GM18870 (cell line): ENCODE measurements at regions not wholly inside any gene's neighbourhood (a gene's known extent, or its start where the extent isn't known, plus 50 kb on each side); places are given as distances from the start of the nearest gene placed in this dataset.
A peak's percentile ranks its signal among the peaks of the same experiment; 100 is the strongest.
"Not testable (repeated sequence)": the region's sequence is repeated elsewhere in the genome, so short reads cannot be mapped to it uniquely, and the experiment has no call there.

Source experiments
- ATAC-seq: cut with Tn5 transposase; IDR thresholded peaks from one replicate; pipeline ENCODE4 v1.9.1; 2021; ENCODE audit warnings: moderate library complexity; ENCODE audit not compliant: unreplicated experiment

DNA sequence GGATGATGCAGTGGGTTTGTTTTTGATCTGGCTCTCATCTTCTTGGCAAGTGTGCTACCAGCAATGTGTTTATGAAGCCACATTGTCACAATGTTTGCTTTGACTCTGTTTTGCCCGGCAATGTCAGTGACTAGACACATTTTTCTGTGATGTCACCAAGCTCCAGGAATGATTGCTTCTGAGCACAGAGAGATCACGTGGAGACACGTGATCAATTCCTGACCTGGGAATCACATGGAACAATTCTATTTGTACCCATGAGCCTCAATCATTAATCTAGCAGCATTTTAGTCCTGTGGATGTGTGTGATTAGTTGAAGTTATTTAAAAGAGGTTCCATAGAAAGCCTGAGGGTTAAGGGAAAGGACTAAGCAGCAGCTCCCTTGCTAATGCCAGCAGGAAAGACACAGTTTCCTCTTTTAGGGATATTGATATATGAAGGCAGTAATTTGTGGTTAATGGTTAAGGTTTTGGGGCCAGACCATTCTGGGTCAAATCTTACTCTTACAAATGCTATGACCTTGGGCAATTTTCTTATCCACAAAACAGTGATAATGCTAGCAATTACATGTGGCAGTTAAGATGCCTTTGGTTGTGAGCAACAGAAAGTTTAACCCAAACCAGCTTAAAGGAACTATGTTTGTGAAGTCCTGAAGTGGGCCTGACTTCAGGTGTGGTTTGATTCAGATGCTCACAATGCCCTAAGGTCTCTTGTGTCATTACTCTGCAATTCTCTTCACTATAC, 59.0 kb downstream of the FASLG start:
- ATAC-seq, result no peak

DNA sequence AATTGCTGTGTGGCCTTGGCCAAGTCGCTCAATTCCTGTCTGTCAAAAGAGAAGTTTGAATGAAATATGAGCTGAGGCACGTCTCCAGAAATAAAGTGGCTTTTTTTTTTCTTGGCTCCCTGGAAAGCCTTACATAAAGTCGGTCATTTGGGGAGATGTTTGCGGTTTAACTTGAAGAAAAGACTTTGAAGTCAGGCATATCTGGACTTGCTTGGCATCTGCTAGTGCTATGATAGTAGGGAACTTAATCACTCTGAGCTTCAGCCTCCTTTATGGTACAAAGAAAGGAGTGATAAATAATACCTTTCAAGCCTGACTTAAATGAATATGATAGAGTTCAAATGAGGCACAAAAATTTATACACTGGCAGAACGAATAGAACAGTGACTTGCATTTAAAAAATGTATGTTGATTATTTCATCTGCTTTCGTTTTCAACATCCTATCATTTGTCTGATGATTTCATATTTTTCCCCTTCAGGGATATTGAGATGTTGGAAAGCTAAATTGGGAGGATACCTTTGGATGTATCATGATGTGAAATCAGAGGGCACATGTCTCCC, 60.2 kb downstream of the FASLG start:
- no peak for ATAC-seq

DNA sequence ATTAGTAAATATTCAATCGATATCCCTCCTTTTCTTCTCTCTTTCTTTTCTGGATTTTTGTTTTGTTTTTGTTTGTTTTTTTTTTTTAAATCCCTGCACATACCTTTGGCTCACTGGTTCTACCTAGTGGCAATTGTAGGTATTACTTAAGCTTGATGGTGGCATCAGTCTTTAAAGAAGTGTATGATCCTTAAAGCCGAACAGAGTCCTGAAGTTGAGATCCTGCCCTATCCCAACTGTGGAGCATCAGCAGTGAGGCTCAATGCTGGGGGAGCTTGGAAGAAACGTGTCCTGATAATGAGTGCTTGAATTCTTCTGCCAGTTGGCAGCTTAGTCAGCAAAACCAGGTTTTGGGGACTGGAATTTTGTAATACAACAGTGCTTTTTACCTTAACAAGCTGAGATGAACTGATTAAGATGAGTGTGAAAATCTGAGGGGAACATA, 60.8 kb downstream of the FASLG start:
- no peak for ATAC-seq

DNA sequence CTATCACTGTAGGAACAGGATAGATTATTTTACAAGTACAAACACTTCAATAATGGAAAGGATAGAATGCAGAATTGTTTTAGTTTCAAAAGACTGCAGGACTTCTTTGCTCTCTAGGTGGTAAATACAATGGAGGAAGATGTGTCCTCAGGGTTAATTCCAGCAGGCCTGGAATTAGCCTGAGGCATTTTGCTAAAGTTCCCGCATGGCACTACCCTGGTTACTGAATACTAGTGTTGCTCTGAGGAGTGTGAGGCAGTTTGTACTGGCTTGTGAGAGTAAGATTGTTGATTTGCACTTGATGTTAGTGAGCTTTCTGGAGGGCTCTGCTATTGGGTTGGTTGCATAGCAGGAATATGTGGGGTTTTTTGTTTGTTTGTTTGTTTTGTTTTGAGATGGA, 61.4 kb downstream of the FASLG start:
- no peak for ATAC-seq

DNA sequence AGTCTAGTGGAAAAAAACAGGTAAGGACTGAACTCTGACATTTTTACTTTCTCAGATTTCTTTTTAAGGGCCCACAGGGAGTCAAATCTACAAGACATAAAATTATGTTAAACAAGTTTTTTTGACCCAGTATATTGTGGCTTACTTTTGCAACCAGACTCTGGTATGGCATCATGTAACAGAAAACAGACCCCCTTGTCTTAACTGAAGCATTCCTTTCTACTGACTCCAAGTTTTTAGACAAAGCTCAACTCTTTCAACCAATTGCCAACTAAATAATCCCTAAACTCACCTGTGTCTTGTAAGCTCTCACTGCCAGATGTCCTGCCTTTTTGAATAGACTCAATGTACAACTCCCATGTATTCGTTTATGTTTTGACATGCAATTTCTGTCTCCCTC, 64.3 kb downstream of the FASLG start:
- no peak for ATAC-seq

DNA sequence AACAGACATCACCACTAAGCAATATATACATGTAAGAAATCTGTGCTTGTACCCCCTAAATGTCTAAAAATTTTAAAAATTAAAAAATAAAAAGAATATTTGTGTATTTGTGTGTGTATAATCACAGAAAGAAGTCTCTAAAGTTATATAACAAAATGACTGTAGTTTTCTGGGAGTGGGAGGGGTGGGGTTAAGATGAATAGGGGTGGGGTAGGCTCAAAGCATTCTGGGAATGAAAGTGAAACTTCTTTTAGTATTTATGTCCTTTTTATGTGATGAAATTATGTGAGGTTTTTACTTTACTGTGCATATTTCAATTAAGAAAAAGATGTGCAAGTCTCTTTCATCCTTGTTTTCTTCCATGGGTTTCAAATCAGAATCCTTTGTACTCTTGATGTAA, 65.3 kb downstream of the FASLG start:
- ATAC-seq, result no peak

DNA sequence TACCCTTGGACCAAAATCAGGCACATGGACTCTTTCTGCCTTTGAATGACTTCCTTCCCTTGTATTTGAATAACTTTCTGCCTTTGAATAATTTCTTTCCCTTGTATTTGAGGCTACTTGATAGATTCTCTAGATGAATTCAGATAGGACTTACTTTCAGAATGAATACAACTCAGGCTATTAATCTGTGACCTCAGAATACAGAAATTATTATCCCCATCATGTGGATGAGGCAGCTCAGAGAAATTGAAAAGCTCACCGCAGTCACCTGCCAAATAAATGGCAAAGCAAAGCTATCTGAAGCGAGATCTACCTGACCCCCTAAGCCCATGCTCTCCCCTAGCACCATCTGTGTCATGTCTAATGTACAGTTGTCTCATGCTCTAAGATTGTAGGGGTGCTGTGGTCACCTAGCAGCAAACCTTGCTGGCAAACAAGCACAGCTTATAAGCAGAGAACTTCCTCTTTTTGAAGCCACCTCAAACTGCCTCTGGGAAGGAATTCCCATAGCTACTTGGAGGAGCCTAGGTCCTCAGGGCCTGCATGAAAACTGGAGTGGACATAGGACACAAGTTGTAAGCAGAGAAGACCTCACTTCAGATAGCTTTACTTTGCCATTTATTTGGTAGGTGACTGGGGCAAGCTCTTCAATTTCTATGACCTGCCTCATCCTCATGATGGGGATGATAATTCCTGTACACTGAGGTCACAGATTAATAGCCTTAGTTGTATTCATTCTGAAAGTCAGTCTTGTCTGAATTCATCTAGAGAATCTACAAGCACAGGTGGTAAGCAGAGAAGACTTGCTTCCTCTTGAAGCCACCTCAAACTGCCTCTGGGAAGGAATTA, 66.1 kb downstream of the FASLG start:
- ATAC-seq, result peak; percentile 85

DNA sequence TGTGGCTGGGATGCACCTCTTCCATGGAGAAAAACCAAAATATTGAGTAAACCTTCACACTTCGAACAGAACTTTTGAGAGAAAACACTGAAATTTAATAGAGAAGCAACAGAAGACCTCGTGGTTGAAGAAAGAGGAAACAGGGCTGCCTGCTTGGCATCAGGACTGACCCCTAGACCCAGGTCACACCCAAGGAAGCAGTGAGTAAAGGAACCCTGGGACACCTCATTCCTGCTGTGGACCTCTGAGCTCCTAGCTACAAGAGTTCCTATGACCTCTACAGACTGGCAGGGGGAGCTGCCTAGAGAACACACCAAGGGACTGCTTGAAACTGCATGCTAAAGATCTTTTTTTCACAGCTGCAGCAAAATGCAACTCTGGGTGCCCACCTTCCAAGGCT, 67.8 kb downstream of the FASLG start:
- ATAC-seq, result no peak

DNA sequence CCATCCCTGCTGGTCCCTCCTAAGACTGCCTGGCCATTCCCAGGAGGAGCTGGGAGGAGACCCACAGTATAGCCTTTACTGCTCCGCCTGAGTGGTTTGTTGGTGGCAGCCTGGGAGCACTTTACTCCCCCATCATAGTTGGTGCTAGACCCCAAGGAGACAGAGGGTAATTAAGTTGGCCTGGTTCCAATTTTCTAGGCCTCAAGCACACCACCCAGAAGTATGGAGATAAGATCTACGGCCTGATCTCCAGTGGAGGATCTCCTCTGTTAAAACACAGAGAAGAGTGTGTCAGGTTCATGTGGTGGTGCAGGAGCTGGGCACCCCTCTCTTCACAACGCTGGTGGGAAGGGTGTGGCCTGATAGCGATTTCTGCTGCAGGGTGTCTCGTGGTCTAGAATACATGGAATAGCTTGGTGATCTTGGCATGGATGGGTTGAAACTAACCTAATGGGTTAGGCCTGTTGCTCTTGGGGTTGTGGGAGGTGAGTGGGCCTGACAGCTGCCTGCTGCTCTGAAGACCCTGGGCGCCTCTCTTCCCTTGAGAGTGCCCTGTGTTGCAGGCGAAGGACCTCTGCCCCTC, 68.5 kb downstream of the FASLG start:
- ATAC-seq, result no peak

DNA sequence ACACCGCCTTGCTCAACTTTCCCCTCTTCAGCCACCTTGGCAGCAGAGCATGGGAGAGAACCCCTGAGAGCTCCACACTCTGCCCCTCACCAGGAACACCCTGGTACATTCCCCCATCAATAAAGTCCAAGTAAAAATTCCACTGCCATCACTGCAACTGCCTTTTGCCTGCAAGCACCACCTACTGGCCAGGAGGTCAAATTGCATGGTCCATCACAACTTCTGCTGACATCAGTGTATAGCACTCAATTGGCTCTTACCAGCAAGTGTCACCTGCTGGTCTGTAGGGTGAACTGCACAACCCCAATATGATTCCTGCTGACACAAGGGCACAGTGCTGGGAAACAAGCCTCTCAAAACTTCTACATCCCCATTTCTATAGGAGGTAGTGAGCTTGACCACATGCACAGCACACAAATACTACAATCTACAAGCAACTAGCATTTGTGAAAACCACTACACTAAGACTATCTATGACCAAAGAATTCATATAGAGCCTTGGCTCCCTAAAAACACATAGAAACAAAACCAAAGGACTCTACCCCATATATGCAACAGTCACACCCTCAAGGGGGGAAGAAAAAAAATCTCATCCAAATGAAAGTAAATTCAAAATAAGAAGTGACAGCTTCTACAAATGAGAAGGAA, 69.2 kb downstream of the FASLG start:
- no peak for ATAC-seq

DNA sequence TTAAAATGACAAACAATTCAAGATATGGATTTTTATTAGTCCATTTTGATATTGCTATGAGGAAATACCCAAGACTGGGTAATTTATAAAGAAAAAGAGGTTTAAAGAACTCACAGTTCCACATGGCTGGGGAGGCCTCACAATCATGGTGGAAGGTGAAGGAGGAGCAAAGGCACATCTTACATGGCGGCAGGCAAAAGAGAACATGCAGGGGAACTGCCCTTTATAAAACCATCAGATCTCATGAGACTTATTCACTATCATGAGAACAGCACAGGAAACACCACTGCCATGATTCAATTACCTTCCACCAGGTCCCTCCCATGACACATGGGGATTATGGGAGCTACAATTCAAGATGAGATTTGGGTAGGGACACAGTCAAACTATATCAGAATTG, 69.8 kb downstream of the FASLG start:
- not testable (repeated sequence) for ATAC-seq

DNA sequence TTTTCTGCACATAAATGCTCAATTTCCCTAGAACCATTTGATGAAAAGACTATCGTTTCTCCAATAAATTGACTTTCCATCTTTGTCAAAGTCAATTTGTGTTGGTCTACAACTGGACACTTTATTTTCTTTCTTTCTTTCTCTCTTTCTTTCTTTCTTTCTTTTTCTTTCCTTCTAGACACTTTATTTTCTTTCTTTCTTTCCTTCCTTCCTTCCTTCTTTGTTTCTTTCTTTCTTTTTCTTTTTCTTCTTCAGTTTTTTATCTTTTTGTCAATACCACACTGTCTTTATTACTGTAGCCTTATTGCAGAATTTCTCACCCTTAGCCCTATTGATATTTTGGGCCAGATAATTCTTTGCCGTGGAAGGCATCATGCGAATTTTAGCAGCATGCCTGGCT, 73.5 kb downstream of the FASLG start:
- ATAC-seq, result no peak

DNA sequence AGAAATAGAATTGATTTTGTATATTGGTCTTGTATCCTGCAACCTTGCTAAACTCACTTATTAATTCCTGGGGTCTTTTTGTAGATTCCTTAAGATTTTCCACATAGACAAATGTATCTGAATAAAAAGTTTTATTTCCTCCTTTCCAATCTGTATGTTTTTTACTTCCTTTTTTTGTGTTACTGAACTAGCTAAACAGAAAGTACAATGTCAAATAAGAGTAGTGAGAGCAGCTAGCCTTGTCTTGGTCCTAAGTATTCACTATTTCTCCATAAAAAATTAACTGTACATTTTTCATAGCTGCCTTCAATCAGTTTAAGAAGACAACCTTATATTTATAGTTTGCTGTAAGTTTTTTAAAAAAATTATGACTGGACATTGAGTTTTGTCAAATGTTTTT, 74.9 kb downstream of the FASLG start:
- ATAC-seq, result no peak

DNA sequence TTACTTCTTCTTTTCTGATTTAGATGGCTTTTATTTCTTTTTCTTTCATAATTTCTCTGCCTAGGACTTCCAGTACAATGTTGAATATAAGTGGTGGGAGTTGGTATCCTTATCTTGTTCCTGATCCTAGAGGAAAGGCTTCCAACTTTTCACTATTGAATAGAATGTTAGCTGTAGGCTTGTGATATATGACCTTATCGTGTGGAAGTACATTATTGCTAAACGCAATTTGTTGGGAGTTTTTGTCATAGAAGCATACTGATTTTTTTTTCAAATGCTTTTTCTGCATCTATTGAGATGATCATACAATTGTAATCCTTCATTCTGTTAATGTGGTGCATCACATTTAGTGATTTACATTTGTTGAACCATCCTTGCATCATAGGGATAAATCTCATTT, 79.5 kb downstream of the FASLG start:
- no peak for ATAC-seq

DNA sequence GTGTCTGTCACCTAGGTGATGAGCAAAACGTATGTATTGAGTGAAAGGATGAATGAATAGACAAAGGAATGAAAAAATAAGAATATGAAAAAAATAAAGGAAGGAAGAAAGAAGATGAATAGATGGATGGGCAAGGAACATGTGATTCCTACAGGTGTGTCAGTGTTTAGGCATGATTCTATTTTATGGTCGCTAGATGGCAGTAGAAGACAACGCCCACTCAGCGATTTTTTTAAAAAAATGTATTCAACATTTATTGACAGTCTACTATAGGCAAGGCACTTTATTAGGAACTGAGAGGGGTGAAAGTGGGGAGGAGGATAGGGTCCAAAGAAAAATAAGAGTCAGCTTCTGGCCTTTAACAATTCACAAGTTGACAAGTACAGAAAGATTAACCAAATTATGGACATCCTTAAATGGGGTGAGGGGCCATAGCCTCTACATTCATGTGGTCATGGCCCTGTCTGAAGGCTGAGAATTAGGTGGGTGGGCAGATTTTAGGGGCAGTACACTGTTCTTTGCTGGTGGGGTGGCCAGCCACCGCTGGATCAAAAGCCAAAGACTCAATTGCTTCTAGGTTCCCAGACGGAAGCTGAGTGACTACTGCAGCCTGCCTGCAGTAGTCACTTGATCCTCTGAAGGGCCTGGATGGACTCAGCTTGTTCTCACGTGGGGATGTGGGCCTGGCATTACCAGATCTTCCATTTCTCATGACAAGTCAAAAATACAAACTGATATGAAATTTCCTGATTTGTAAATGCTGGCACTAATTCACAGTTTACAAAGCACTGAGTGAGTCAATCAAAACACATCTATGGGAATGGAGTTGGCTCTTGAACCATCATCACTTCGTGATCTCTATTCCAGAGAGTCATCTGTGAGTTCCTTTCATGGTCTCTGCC, 83.9 kb downstream of the FASLG start:
- ATAC-seq, result no peak

DNA sequence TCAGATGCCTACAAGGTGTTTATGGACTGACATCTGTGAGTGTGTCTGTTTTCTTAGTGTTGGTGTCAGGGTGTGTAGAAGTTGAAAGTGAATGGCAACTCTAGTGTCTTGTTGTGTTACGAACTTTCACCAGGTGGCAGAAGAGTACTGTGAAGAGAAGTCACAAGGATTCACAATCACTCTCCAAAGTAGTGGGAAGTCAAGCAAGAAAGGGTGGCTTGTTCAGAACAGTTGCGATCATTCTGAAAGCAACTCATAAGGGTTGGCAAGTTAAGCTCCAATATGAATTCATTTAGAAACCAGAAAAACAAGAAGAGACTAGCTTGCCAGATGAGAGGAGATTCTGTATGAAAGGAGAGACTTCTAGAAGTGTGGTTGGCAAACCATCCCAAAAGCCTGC, 86.1 kb downstream of the FASLG start:
- ATAC-seq, result peak; percentile 77

DNA sequence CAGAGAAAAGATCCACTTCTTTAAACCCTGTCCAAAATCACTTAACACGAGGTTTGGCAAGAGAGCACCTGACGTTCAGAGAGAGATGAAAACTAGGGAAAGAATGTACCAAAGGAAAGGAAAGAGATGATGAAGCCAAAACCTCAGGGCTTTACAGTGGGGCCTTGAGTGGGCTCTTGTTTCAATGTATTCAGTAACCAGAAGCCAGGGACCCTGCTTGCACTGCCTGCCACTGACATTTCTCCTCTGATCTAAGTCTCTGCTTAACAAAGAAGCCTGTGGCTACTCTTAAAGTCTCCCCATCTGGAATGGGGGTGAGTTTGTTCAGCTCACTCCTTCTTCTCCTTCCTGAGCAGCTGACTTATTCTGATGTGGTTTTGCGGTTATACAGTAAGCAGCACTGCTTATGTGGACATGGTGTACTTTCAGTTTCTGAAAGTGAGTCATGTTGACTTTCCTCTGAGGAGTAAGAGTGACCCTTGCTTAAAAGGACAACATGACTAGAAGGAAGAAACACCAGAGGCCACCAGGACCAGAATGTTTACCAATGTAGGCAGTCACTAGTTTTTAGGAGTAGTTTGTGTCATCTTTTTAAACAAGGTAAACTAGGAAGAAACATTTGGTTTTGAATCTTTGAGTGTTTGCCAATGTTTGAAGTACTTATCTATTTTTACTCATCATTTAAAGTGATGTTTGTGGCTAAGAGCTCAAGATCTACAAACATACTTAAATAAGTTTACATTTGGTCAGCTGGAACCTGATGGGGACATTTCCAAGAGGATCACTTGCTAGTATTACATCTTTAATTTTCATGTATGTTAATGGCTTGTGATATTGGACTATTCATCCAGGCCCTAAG, 87.4 kb downstream of the FASLG start:
- peak; percentile 77 for ATAC-seq

DNA sequence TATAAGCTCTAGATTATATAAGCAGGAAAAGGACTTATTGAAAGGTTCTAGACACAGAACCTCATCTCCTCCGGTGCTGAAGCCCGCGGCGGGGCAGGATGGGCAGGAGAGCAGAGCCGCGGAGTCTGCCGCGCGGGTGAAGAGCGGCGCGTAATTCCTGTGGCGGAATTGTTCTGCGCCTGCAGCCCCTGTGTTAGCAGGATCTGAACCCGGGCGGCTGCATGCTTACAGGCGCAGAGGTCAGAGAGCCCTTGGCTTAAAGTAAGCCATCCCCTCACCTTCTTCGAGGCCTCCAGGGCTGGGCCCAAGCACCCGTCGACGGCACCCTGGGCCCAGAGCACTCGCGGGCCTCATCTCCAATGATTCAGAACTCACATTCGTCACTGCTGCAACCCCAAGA, 89.3 kb downstream of the FASLG start:
- ATAC-seq, result no peak

DNA sequence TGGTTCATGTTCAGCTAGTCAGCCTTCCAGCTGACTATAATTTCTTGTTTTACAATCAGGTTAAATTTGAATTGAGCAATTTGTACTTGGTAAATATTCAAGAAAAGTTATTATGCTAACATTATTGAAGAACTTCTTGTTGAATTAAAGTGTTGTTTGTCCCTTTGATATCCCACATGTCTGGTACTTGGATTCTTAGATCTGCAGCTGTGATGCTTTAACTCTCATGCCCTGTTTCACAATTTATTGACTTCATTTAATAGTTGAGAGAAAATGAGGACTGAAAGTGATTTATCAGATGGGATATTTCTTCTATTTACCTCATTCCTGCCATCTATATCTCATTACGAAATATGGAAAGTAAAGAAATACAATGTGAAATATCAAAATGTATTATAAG, 92.8 kb downstream of the FASLG start:
- ATAC-seq, result no peak
